HCT116 (cell line): ENCODE measurements at regions not wholly inside any gene's neighbourhood (a gene's known extent, or its start where the extent isn't known, plus 50 kb on each side); places are given as distances from the start of the nearest gene placed in this dataset.

ENCODE experiments used
- CEBPB ChIP-seq: IDR thresholded peaks from 2 replicates; pipeline ENCODE4 v1.6.1; 2012; ENCODE audit warnings: low read depth
- EGR1 ChIP-seq: IDR thresholded peaks from 2 replicates; pipeline ENCODE4 v1.6.1; 2012; ENCODE audit warnings: low read depth
- EZH2 ChIP-seq: fragments of 200-600 bp; sonication (generic); IDR thresholded peaks from 2 replicates; pipeline ENCODE4 v1.6.1; 2017; ENCODE audit warnings: antibody characterized with exemption, mixed run types
- EZH2phosphoT487 ChIP-seq: fragments of 200-600 bp; IDR thresholded peaks from 2 replicates; pipeline ENCODE4 v1.6.1; 2018; ENCODE audit warnings: antibody characterized with exemption, borderline replicate concordance
- FOSL1 ChIP-seq: IDR thresholded peaks from 2 replicates; pipeline ENCODE4 v1.6.1; 2012; ENCODE audit warnings: low read depth
- POLR2A ChIP-seq: IDR thresholded peaks from 2 replicates; pipeline ENCODE4 v1.7.0; 2011; ENCODE audit warnings: borderline replicate concordance; ENCODE audit not compliant: insufficient read depth, insufficient read length; ENCODE audit errors: extremely low read depth
- POLR2AphosphoS5 ChIP-seq: IDR thresholded peaks from 2 replicates; pipeline ENCODE4 v1.6.1; 2011; ENCODE audit warnings: mild to moderate bottlenecking, low read depth, low read length, moderate library complexity
- RAD21 ChIP-seq: IDR thresholded peaks from 2 replicates; pipeline ENCODE4 v1.6.1; 2012; ENCODE audit warnings: low read depth, mild to moderate bottlenecking
- SIN3A ChIP-seq: IDR thresholded peaks from 2 replicates; pipeline ENCODE4 v1.6.1; 2012; ENCODE audit warnings: low read depth
- SP1 ChIP-seq: IDR thresholded peaks from 2 replicates; pipeline ENCODE4 v1.6.1; 2012; ENCODE audit warnings: low read depth
- ZBTB33 ChIP-seq: IDR thresholded peaks from 2 replicates; pipeline ENCODE4 v1.6.1; 2011; ENCODE audit warnings: mild to moderate bottlenecking, low read length, moderate library complexity; ENCODE audit not compliant: insufficient replicate concordance; ENCODE audit errors: extremely low read depth
- ZNF274 ChIP-seq: fragments of 200-500 bp; sonication (Bioruptor generic); IDR thresholded peaks from 2 replicates; pipeline ENCODE4 v1.6.1; 2014; ENCODE audit warnings: mild to moderate bottlenecking, low read depth, low read length, inconsistent platforms
- TF ChIP-seq, protein P1 (sequence below), 3 experiments: fragments of 200-600 bp in 1 of 3; sonication (generic) in 1 of 3; IDR thresholded peaks in 2 of 3; conservative IDR thresholded peaks in 1 of 3; 2 replicates each; pipeline ENCODE4 v1.5.1; 2012 to 2017; ENCODE audit warnings: low read depth in 2 of 3, low read length in 2 of 3, antibody characterized with exemption in 1 of 3, borderline replicate concordance in 1 of 3, control low read depth in 1 of 3, mild to moderate bottlenecking in 1 of 3, mixed read lengths in 1 of 3, mixed run types in 1 of 3, moderate library complexity in 1 of 3; ENCODE audit not compliant: insufficient read depth in 1 of 3

GRCh38 chr4:111209706-111210105, 586.8 kb upstream of the PITX2 start:
- TF ChIP-seq POLR2AphosphoS5 (no peak), POLR2A (no peak), SP1 (no peak), FOSL1 (no peak), EZH2 (no peak), RAD21 (no peak), CEBPB (no peak), EGR1 (no peak), SIN3A (no peak), EZH2phosphoT487 (no peak), ZBTB33 (no peak), ZNF274 (no peak)
- TF ChIP-seq, protein P1, sequence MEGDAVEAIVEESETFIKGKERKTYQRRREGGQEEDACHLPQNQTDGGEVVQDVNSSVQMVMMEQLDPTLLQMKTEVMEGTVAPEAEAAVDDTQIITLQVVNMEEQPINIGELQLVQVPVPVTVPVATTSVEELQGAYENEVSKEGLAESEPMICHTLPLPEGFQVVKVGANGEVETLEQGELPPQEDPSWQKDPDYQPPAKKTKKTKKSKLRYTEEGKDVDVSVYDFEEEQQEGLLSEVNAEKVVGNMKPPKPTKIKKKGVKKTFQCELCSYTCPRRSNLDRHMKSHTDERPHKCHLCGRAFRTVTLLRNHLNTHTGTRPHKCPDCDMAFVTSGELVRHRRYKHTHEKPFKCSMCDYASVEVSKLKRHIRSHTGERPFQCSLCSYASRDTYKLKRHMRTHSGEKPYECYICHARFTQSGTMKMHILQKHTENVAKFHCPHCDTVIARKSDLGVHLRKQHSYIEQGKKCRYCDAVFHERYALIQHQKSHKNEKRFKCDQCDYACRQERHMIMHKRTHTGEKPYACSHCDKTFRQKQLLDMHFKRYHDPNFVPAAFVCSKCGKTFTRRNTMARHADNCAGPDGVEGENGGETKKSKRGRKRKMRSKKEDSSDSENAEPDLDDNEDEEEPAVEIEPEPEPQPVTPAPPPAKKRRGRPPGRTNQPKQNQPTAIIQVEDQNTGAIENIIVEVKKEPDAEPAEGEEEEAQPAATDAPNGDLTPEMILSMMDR (IDR thresholded peaks at IDR 0.05 in 2 of 3, conservative IDR thresholded peaks at IDR 0.05 in 1 of 3; ENCODE audit: borderline replicate concordance in 1 of 3, insufficient read depth in 1 of 3, low read depth in 2 of 3, low read length in 2 of 3), result no peak
